Glutamatergic neuron (in vitro differentiated cells): ENCODE measurements at regions not wholly inside any gene's neighbourhood (a gene's known extent, or its start where the extent isn't known, plus 50 kb on each side); places are given as distances from the start of the nearest gene placed in this dataset.

Experiments used
- DNase-seq: peaks from one replicate; pipeline ENCODE4 v3.0.0; 2022
- H3K27ac Mint-ChIP-seq: one replicate; pipeline ENCODE4 v1.8.0; 2020; ENCODE audit warnings: mild to moderate bottlenecking, mixed read lengths, inconsistent platforms; ENCODE audit not compliant: unreplicated experiment
- H3K27me3 Mint-ChIP-seq: one replicate; pipeline ENCODE4 v1.8.0; 2020; ENCODE audit warnings: mild to moderate bottlenecking, moderate library complexity, mixed read lengths, inconsistent platforms; ENCODE audit not compliant: unreplicated experiment
- H3K36me3 Mint-ChIP-seq: one replicate; pipeline ENCODE4 v1.8.0; 2020; ENCODE audit warnings: mild to moderate bottlenecking, mixed read lengths, inconsistent platforms; ENCODE audit not compliant: unreplicated experiment
- H3K4me1 Mint-ChIP-seq: one replicate; pipeline ENCODE4 v1.8.0; 2020; ENCODE audit warnings: mild to moderate bottlenecking, low read depth, mixed read lengths, inconsistent platforms; ENCODE audit not compliant: unreplicated experiment
- H3K4me3 Mint-ChIP-seq: one replicate; pipeline ENCODE4 v1.8.0; 2020; ENCODE audit warnings: mild to moderate bottlenecking, mixed read lengths, inconsistent platforms; ENCODE audit not compliant: unreplicated experiment
- H3K9me3 Mint-ChIP-seq: one replicate; pipeline ENCODE4 v1.8.0; 2020; ENCODE audit warnings: mild to moderate bottlenecking, moderate library complexity, mixed read lengths, inconsistent platforms; ENCODE audit not compliant: unreplicated experiment
- TF ChIP-seq, protein P1 (sequence below): fragments of 200-600 bp; sonication (generic); IDR thresholded peaks from one replicate; pipeline ENCODE4 v1.5.0; 2021; ENCODE audit not compliant: partially characterized antibody, unreplicated experiment

DNA sequence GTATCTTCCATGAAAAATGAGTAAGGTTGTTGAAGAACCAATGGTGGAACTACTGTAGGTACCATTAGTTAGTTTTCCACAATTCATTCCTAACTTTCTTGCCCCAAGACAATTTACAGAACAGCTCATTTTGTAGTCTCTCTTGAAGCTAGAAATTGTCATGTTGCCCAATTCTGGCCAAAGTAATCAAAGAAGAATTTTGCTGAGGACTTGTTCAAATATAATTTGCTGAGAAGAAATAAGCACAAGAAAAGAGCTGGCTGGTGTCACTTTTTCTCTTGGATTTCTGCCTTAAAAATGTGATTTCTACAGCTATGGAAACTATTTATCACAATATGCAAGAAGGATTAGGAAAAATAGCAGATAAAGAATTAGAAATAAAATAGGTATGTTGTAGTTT, 199.2 kb upstream of the SEMA3A start:
- DNase-seq, result no peak
- TF ChIP-seq, protein P1, sequence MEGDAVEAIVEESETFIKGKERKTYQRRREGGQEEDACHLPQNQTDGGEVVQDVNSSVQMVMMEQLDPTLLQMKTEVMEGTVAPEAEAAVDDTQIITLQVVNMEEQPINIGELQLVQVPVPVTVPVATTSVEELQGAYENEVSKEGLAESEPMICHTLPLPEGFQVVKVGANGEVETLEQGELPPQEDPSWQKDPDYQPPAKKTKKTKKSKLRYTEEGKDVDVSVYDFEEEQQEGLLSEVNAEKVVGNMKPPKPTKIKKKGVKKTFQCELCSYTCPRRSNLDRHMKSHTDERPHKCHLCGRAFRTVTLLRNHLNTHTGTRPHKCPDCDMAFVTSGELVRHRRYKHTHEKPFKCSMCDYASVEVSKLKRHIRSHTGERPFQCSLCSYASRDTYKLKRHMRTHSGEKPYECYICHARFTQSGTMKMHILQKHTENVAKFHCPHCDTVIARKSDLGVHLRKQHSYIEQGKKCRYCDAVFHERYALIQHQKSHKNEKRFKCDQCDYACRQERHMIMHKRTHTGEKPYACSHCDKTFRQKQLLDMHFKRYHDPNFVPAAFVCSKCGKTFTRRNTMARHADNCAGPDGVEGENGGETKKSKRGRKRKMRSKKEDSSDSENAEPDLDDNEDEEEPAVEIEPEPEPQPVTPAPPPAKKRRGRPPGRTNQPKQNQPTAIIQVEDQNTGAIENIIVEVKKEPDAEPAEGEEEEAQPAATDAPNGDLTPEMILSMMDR, result no peak
- Mint-ChIP-seq H3K27me3 (no peaks in the 10 kb centered on the region), H3K4me3 (no peak overlapping the region), H3K27ac (no peak overlapping the region), H3K4me1 (no peaks in the 10 kb centered on the region), H3K9me3 (peaks cover 3% of the 10 kb centered on the region), H3K36me3 (no peaks in the 10 kb centered on the region)

DNA sequence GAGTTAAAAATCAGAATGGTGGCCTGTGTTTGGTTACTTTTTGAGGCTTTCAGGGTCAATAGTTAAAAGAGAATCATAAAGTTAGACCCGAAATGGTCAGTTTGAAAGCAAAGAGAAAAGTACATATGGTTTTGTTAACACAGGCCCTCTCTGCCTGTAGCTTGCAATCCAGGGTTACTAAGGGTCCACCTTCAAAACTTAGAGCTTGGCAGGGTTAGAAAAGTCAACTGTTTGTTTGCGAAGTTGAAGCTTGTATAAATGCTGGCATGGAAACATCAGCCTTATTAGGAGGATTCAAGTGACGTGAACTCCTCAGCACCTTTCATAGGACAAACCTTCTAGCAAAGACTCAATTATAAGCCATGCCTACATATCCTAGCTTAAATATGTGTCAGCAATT, 196.3 kb upstream of the SEMA3A start:
- H3K4me1 Mint-ChIP-seq, result no peaks in the 10 kb centered on the region
- H3K27me3 Mint-ChIP-seq, result no peaks in the 10 kb centered on the region
- DNase-seq, result no peak
- H3K36me3 Mint-ChIP-seq, result no peaks in the 10 kb centered on the region
- TF ChIP-seq, protein P1, result no peak
- peaks cover 3% of the 10 kb centered on the region for H3K9me3 Mint-ChIP-seq
- H3K27ac Mint-ChIP-seq, result no peak overlapping the region
- no peak overlapping the region for H3K4me3 Mint-ChIP-seq

DNA sequence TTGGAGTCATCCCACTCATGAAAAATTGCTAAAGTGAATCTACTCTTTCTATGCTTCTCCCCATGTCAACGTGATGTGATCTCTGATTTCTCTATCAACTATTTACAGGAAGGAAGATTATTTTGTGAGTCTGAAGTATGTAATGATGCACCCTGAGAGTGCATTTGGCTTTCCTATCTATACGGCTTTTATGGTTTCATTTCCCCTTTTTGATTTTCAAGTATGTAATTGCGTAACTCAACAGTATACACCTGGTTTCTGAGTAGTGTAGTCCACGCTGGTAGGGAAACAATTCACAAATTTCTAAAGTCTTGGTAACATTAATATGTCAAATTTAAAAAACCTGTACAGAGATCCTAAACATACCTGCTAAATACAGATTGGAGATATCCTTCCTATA, 194.7 kb upstream of the SEMA3A start:
- DNase-seq, result no peak
- TF ChIP-seq, protein P1, result no peak
- no peaks in the 10 kb centered on the region for H3K9me3 Mint-ChIP-seq
- H3K4me1 Mint-ChIP-seq, result no peaks in the 10 kb centered on the region
- H3K4me3 Mint-ChIP-seq, result no peak overlapping the region
- H3K36me3 Mint-ChIP-seq, result no peaks in the 10 kb centered on the region
- H3K27me3 Mint-ChIP-seq, result no peaks in the 10 kb centered on the region
- H3K27ac Mint-ChIP-seq, result no peak overlapping the region

DNA sequence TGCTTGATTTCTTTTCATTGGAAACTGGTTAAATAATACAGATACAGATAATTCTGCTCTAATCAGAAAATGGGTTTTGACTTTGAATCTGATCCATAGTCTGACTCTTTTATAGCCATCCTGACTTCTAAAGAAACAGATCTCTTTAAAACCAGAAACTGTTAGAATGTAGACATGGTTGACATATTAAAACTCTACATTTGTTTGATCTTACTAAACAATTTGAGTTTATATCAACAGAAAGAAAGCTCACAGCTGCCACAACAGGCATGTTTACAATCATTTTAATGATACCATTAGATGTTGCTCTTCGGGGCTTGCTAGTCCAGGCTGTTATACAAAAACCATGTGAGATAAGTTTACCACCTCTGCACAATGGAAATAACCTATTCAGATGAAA, 193.0 kb upstream of the SEMA3A start:
- H3K27me3 Mint-ChIP-seq, result no peaks in the 10 kb centered on the region

DNA sequence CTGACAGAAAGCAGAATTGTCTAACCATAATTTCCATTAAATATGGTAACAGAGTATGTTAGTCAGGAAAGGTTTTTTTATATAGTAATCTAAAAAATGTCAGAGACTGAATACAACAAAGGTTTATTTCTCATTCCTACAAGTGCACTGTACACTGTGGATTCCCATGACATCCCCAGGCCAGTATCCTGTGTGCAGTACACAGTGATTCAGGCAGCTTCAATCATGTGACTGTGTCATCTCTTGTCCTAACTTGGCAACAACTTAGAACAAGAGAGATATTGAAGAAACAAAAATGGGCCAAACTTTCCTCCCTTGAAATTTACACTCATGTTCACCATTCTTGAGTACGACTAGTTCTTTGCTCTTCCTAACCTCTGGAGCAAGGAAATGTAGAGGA, 189.8 kb upstream of the SEMA3A start:
- Mint-ChIP-seq H3K27me3 (no peaks in the 10 kb centered on the region), H3K9me3 (no peaks in the 10 kb centered on the region), H3K4me3 (no peak overlapping the region), H3K4me1 (no peaks in the 10 kb centered on the region), H3K36me3 (no peaks in the 10 kb centered on the region), H3K27ac (no peak overlapping the region)
- TF ChIP-seq, protein P1, result no peak
- DNase-seq, result no peak

More for the DNA sequence above, 193.0 kb upstream of the SEMA3A start:
- no peak for DNase-seq
- Mint-ChIP-seq H3K9me3 (no peaks in the 10 kb centered on the region), H3K36me3 (no peaks in the 10 kb centered on the region), H3K27ac (no peak overlapping the region), H3K4me3 (no peak overlapping the region), H3K4me1 (no peaks in the 10 kb centered on the region)
- TF ChIP-seq, protein P1, result no peak
